Astrocyte (in vitro differentiated cells and primary cell): ENCODE measurements at regions not wholly inside any gene's neighbourhood (a gene's known extent, or its start where the extent isn't known, plus 50 kb on each side); places are given as distances from the start of the nearest gene placed in this dataset.

Experiments
- CTCF ChIP-seq: IDR thresholded peaks from 2 replicates; pipeline ENCODE4 v1.5.1; 2011; ENCODE audit warnings: low read depth, mild to moderate bottlenecking, inconsistent platforms, low read length, moderate library complexity; ENCODE audit not compliant: insufficient read depth
- EZH2 ChIP-seq: IDR thresholded peaks from 2 replicates; pipeline ENCODE4 v1.6.1; 2012; ENCODE audit warnings: mild to moderate bottlenecking, low read length, inconsistent platforms; ENCODE audit not compliant: insufficient read depth

GRCh38 chr18:78871618-78872017 lies 108.0 kb upstream of the SALL3 start:
- TF ChIP-seq EZH2 (no peak), CTCF (no peak)
